ENCODE measurements at regions not wholly inside any gene's neighbourhood (a gene's known extent, or its start where the extent isn't known, plus 50 kb on each side); places are given as distances from the start of the nearest gene placed in this dataset.

DNA sequence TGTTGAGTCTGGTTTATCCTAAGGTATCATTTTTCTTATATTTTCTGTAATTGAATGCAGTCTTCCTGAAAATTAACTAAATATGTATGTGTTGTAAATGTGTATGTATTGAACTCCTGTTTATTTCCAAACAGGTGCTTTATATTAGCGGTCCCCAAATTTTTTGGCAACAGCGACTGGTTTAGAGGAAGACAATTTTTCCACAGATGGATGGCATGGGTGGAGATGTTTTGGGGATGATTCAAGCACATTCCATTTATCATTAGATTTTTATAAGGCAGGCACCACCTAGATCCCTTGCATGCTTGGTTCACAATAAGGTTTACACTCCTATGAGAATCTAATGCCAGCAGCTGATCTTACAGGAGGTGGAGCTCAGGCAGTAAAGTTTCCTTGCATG is 210.5 kb upstream of the ANO3 start:
- TF ChIP-seq POLR2A (IDR thresholded peaks at IDR 0.05; ENCODE audit: low read depth, low read length) (no peak), TAF1 (IDR thresholded peaks at IDR 0.05; ENCODE audit: borderline replicate concordance, low read depth, low read length) (no peak), POLR2AphosphoS5 (IDR thresholded peaks at IDR 0.05; ENCODE audit: low read depth, low read length) (no peak)
